K562 (cell line): ENCODE measurements at regions not wholly inside any gene's neighbourhood (a gene's known extent, or its start where the extent isn't known, plus 50 kb on each side); places are given as distances from the start of the nearest gene placed in this dataset.

Experiments
- ATAC-seq: fragments of 200-7000 bp; cut with Tn5 transposase; 3 replicates; pipeline ENCODE4 v1.9.1; 2020; ENCODE audit warnings: moderate library complexity
- BruUV-seq: library from RNA; stranded (reverse); fragments of 400-500 nt; replicated peaks from 2 replicates; lab custom pipeline; 2021; lab: Mats Ljungman, UMichigan
- CTCF ChIA-PET: fragments of 300-600 bp; formaldehyde crosslinking; extraction: SDS; loops from one replicate; lab custom pipeline; 2021; ENCODE audit warnings: low intra/inter-chr PET ratio; lab: Yijun Ruan, JAX
- POLR2A ChIA-PET: fragments of 300-600, 350-650 bp; sonication (Branson Sonifier 250); formaldehyde crosslinking; extraction: SDS; loops from one replicate; lab custom pipeline; 2021; ENCODE audit warnings: antibody characterized with exemption, inconsistent platforms; lab: Yijun Ruan, JAX
- DNase-seq, 4 experiments: peaks; one replicate each; pipeline versions ENCODE4 v3.0.0 to v3.0.0-alpha.2; 2011 to 2018; ENCODE audit warnings: low spot score in 3 of 4, mixed read lengths in 3 of 4; ENCODE audit errors: extremely low read depth in 1 of 4
- FAIRE-seq: peaks from 2 replicates; lab custom pipeline; 2011; peaks lifted over from hg19 to GRCh38; lab: Jason Lieb, UNC
- H2AFZ ChIP-seq: 2 replicates; pipeline ENCODE4 v1.6.0; 2011; ENCODE audit warnings: low read depth, low read length, control low read depth, inconsistent platforms
- H3K27ac ChIP-seq: fragments of 200-600 bp; 3 replicates; pipeline ENCODE4 v1.8.0; 2011; ENCODE audit warnings: low read depth, mild to moderate bottlenecking, control low read depth, inconsistent platforms, low read length, moderate library complexity, mixed read lengths; ENCODE audit errors: extremely low read depth
- H3K27me3 ChIP-seq, 2 experiments: fragments of 300-600 bp in 1 of 2; 2 replicates in 1 of 2; 3 replicates in 1 of 2; pipeline versions ENCODE4 v1.6.0 to v1.8.0; 2011; ENCODE audit warnings: inconsistent platforms in 2 of 2, low read length in 2 of 2, mild to moderate bottlenecking in 1 of 2, mixed read lengths in 1 of 2, moderate library complexity in 1 of 2; ENCODE audit not compliant: control insufficient read depth in 2 of 2, insufficient read depth in 2 of 2
- H3K36me3 ChIP-seq: fragments of 300-600 bp; 3 replicates; pipeline ENCODE4 v1.8.0; 2011; ENCODE audit warnings: mild to moderate bottlenecking, low read length, inconsistent platforms; ENCODE audit not compliant: control insufficient read depth, insufficient read depth
- H3K4me1 ChIP-seq, 2 experiments: fragments of 200-600 bp in 1 of 2; replicated peaks in 1 of 2; 2 replicates in 1 of 2; 3 replicates in 1 of 2; pipeline versions ENCODE4 v1.5.1 to v1.8.0; 2011; ENCODE audit warnings: inconsistent platforms in 2 of 2, low read length in 2 of 2, mild to moderate bottlenecking in 1 of 2, mixed read lengths in 1 of 2, moderate library complexity in 1 of 2; ENCODE audit not compliant: control insufficient read depth in 2 of 2, insufficient read depth in 2 of 2
- H3K4me2 ChIP-seq: 2 replicates; pipeline ENCODE4 v1.6.1; 2011; ENCODE audit warnings: low read length, control low read depth, inconsistent platforms, mixed read lengths; ENCODE audit not compliant: insufficient read depth
- H3K4me3 ChIP-seq: fragments of 200-600 bp; sonication (generic), shearing (Covaris generic); 2 replicates; pipeline ENCODE4 v1.5.1; 2016; ENCODE audit warnings: control low read depth, inconsistent platforms
- H3K79me2 ChIP-seq: fragments of 200-600 bp; 3 replicates; pipeline ENCODE4 v1.8.0; 2011; ENCODE audit warnings: low read length, inconsistent platforms; ENCODE audit not compliant: control insufficient read depth, insufficient read depth
- H3K9ac ChIP-seq, 2 experiments: 2 replicates each; pipeline versions ENCODE4 v1.6.0 to v1.6.1; 2011; ENCODE audit warnings: low read depth in 2 of 2, low read length in 2 of 2, control low read depth in 1 of 2, inconsistent platforms in 1 of 2, mild to moderate bottlenecking in 1 of 2, mixed read lengths in 1 of 2; ENCODE audit not compliant: insufficient read depth in 1 of 2
- H3K9me1 ChIP-seq: one replicate; pipeline ENCODE4 v1.6.0; 2011; ENCODE audit warnings: inconsistent platforms, mild to moderate bottlenecking, low read length, moderate library complexity; ENCODE audit not compliant: control insufficient read depth, insufficient read depth
- H3K9me3 ChIP-seq: replicated peaks from 2 replicates; pipeline ENCODE4 v1.5.1; 2011; ENCODE audit warnings: low read depth, low read length, inconsistent platforms; ENCODE audit not compliant: control insufficient read depth, insufficient read depth
- H4K20me1 ChIP-seq: replicated peaks from 2 replicates; pipeline ENCODE4 v1.6.1; 2011; ENCODE audit warnings: low read length, inconsistent platforms, mixed read lengths; ENCODE audit not compliant: control insufficient read depth, insufficient read depth
- ATF1 ChIP-seq, 2 experiments: fragments of 450-650 bp in 1 of 2; IDR thresholded peaks; 2 replicates each; pipeline ENCODE4 v1.6.1; 2016; ENCODE audit warnings: missing compliant biosample characterization in 1 of 2, missing genetic modification characterization in 1 of 2
- DLX4 ChIP-seq: fragments of 250-450 bp; sonication (Bioruptor Pico); IDR thresholded peaks from 2 replicates; pipeline ENCODE4 v1.6.1; 2021; ENCODE audit warnings: mild to moderate bottlenecking
- EHMT2 ChIP-seq: fragments of 450-650 bp; IDR thresholded peaks from 2 replicates; pipeline ENCODE4 v1.6.1; 2018; ENCODE audit warnings: antibody characterized with exemption
- PKNOX1 ChIP-seq: fragments of 450-650 bp; IDR thresholded peaks from 2 replicates; pipeline ENCODE4 v1.6.1; 2016
- SMARCC2 ChIP-seq: fragments of 450-650 bp; IDR thresholded peaks from 2 replicates; pipeline ENCODE4 v1.6.1; 2017; ENCODE audit warnings: antibody characterized with exemption, moderate library complexity, mild to moderate bottlenecking, low read depth
- SNIP1 ChIP-seq: fragments of 450-650 bp; IDR thresholded peaks from 2 replicates; pipeline ENCODE4 v1.7.1; 2017; ENCODE audit warnings: low read depth, mild to moderate bottlenecking
- ZBTB43 ChIP-seq: sonication (generic); formaldehyde crosslinking; IDR thresholded peaks from 2 replicates; pipeline ENCODE4 v1.8.0; 2023; ENCODE audit warnings: mild to moderate bottlenecking, missing genetic modification reagents
- ZBTB9 ChIP-seq: fragments of 450-650 bp; formaldehyde crosslinking; IDR thresholded peaks from 2 replicates; pipeline ENCODE4 v1.4.0; 2020; ENCODE audit warnings: mild to moderate bottlenecking, moderate library complexity
- ZMIZ1 ChIP-seq, 2 experiments: fragments of 150-350 bp in 1 of 2; IDR thresholded peaks; 2 replicates each; pipeline ENCODE4 v1.6.1; 2012 to 2016; ENCODE audit warnings: low read depth in 2 of 2, low read length in 2 of 2, mild to moderate bottlenecking in 1 of 2, moderate library complexity in 1 of 2
- ZNF347 ChIP-seq: fragments of 450-650 bp; formaldehyde crosslinking; IDR thresholded peaks from 2 replicates; pipeline ENCODE4 v1.4.0; 2020; ENCODE audit warnings: low read depth, mild to moderate bottlenecking, moderate library complexity
- ZNF586 ChIP-seq: fragments of 450-650 bp; formaldehyde crosslinking; conservative IDR thresholded peaks from 2 replicates; pipeline ENCODE4 v1.4.0; 2020; ENCODE audit warnings: mild to moderate bottlenecking, moderate library complexity
- WGBS: fragments of 100-300 bp; shearing (Covaris generic); methylation state at CpG from one replicate; pipeline ENCODE4 v1.1.6; 2016; ENCODE audit warnings: low coverage, mixed read lengths; ENCODE audit not compliant: insufficient coverage; ENCODE audit errors: missing lambda C conversion rate; 5-methylcytosine and 5-hydroxymethylcytosine counted together
- in situ Hi-C: fragments of 300-500 bp; cut with MboI; formaldehyde crosslinking; loops from 4 replicates; pipeline ENCODE4 v1.15.0; 2018; ENCODE audit warnings: inconsistent platforms, mixed read lengths
- intact Hi-C: fragments of 100-400 bp; cut with micrococcal nuclease; formaldehyde crosslinking; loops from 2 replicates; pipeline ENCODE4 v1.14.2; 2022

GRCh38 chr6:155678361-155678760 lies 222.7 kb upstream of the NOX3 start (continued):
- TF ChIP-seq SMARCC2: no peak
- TF ChIP-seq ZBTB9: no peak
- no peak for TF ChIP-seq ATF1 (CRISPR knock-in tag; IDR thresholded peaks at IDR 0.05)
- no peak for TF ChIP-seq ATF1 (tag; IDR thresholded peaks at IDR 0.05)
- no peak for TF ChIP-seq DLX4 (CRISPR knock-in tag)
- no peak for TF ChIP-seq EHMT2
- TF ChIP-seq ZNF586: no peak
- TF ChIP-seq, all 486 proteins: peak for 0

- Histone ChIP-seq H3K36me3 (no peaks in the 10 kb centered on the region), H3K27me3 (no peaks in the 10 kb centered on the region), H3K4me1 (no peaks in the 10 kb centered on the region), H3K27ac (no peak overlapping the region), H3K9ac (no peak overlapping the region), H3K4me3 (no peak overlapping the region), H3K9me1 (no peaks in the 10 kb centered on the region), H3K9me3 (no peaks in the 10 kb centered on the region), H4K20me1 (no peaks in the 10 kb centered on the region), H3K4me2 (no peak overlapping the region)
- intact Hi-C loops: no loop called here
- in situ Hi-C loops: no loop called here
- WGBS: 0% methylated on average over 2 of the region's 2 CpGs
- DNase-seq (peak in 2 of 4 experiments; percentile 26 to 27), ATAC-seq (peak; percentile 82)
- BruUV-seq: no TSS peak
- TF ChIP-seq ZBTB43 (CRISPR knock-in tag) (no peak), SNIP1 (no peak), ZNF347 (CRISPR knock-in tag) (no peak), ZMIZ1 (IDR thresholded peaks at IDR 0.05; ENCODE audit: low read depth in 2 of 2, low read length in 2 of 2) (no peak), PKNOX1 (peak; percentile 83)
- TF ChIP-seq, all 486 proteins: peak for 1
- POLR2A ChIA-PET: no interaction called here
- Histone ChIP-seq H2AFZ (peak overlapping the region; percentile 73), H3K79me2 (no peaks in the 10 kb centered on the region)
- CTCF ChIA-PET: no interaction called here
- no peak for FAIRE-seq
Observed at GRCh38 chr6:155676346-155676745, 220.7 kb upstream of the NOX3 start.
